SK-N-SH (cell line): ENCODE measurements at regions not wholly inside any gene's neighbourhood (a gene's known extent, or its start where the extent isn't known, plus 50 kb on each side); places are given as distances from the start of the nearest gene placed in this dataset.

Experiments
- CTCF ChIA-PET: fragments of 300-600, 350-600 bp; formaldehyde crosslinking; extraction: SDS; loops from one replicate; lab custom pipeline; 2021; lab: Yijun Ruan, JAX
- POLR2A ChIA-PET: fragments of 350-600 bp; sonication (Branson Sonifier 250); formaldehyde crosslinking; extraction: SDS; loops from one replicate; lab custom pipeline; 2020; ENCODE audit warnings: antibody characterized with exemption, inconsistent platforms; lab: Yijun Ruan, JAX
- DNase-seq: peaks from one replicate; pipeline ENCODE4 v3.0.0; 2012
- H2AFZ ChIP-seq: fragments of 200-600 bp; sonication (generic); 2 replicates; pipeline ENCODE4 v1.8.1; 2016; ENCODE audit warnings: antibody characterized with exemption, mild to moderate bottlenecking, low read depth
- H3F3A ChIP-seq: fragments of 200-600 bp; sonication (generic); replicated peaks from 2 replicates; pipeline ENCODE3; 2016; ENCODE audit warnings: antibody characterized with exemption, mild to moderate bottlenecking; ENCODE audit not compliant: insufficient read depth
- H3K27ac ChIP-seq, 2 experiments: fragments of 200-500 bp in 1 of 2; fragments of 200-600 bp in 1 of 2; sonication (Bioruptor generic) in 1 of 2; sonication (generic), shearing (Covaris generic) in 1 of 2; 2 replicates each; pipeline versions ENCODE4 v1.5.1 to v1.6.1; 2014 to 2016; ENCODE audit warnings: low read depth in 2 of 2, inconsistent platforms in 1 of 2, low read length in 1 of 2, mild to moderate bottlenecking in 1 of 2, mixed read lengths in 1 of 2
- H3K27me3 ChIP-seq: fragments of 200-600 bp; sonication (generic), shearing (Covaris generic); 2 replicates; pipeline ENCODE4 v1.6.1; 2016; ENCODE audit warnings: mixed run types; ENCODE audit not compliant: insufficient read depth
- H3K36me3 ChIP-seq, 2 experiments: fragments of 200-500 bp in 1 of 2; fragments of 200-600 bp in 1 of 2; sonication (Bioruptor generic) in 1 of 2; sonication (generic) in 1 of 2; replicated peaks in 1 of 2; 2 replicates each; pipeline versions ENCODE3 to v1.5.1; 2014 to 2016; ENCODE audit warnings: low read length in 1 of 2, mild to moderate bottlenecking in 1 of 2; ENCODE audit not compliant: insufficient read depth in 2 of 2, control insufficient read depth in 1 of 2
- H3K4me1 ChIP-seq, 2 experiments: fragments of 200-500 bp in 1 of 2; fragments of 200-600 bp in 1 of 2; sonication (Bioruptor generic) in 1 of 2; sonication (generic), shearing (Covaris generic) in 1 of 2; 2 replicates each; pipeline versions ENCODE4 v1.5.1 to v1.6.1; 2014 to 2016; ENCODE audit warnings: low read depth in 1 of 2, low read length in 1 of 2, mixed run types in 1 of 2; ENCODE audit not compliant: insufficient read depth in 2 of 2, control insufficient read depth in 1 of 2
- H3K4me2 ChIP-seq: fragments of 200-600 bp; sonication (generic), shearing (Covaris generic); 2 replicates; pipeline ENCODE4 v1.6.1; 2017; ENCODE audit warnings: mixed run types
- H3K4me3 ChIP-seq, 2 experiments: fragments of 200-500 bp in 1 of 2; fragments of 200-600 bp in 1 of 2; sonication (Bioruptor generic) in 1 of 2; sonication (generic), shearing (Covaris generic) in 1 of 2; 2 replicates each; pipeline versions ENCODE4 v1.5.1 to v1.8.1; 2014 to 2016; ENCODE audit warnings: low read depth in 2 of 2, inconsistent platforms in 1 of 2, low read length in 1 of 2, mild to moderate bottlenecking in 1 of 2, mixed read lengths in 1 of 2, moderate library complexity in 1 of 2
- H3K79me2 ChIP-seq: fragments of 200-600 bp; sonication (generic); 2 replicates; pipeline ENCODE4 v1.8.1; 2017; ENCODE audit warnings: mild to moderate bottlenecking; ENCODE audit not compliant: insufficient read depth
- H3K9ac ChIP-seq: fragments of 200-600 bp; sonication (generic); 2 replicates; pipeline ENCODE4 v1.6.1; 2017; ENCODE audit warnings: mixed run types
- H3K9me2 ChIP-seq: fragments of 200-600 bp; sonication (generic); 2 replicates; pipeline ENCODE4 v1.6.1; 2017; ENCODE audit warnings: mixed run types
- H3K9me3 ChIP-seq: fragments of 200-600 bp; sonication (generic); 2 replicates; pipeline ENCODE4 v1.6.1; 2017; ENCODE audit warnings: mixed run types, mild to moderate bottlenecking, moderate library complexity
- H4K20me1 ChIP-seq: fragments of 200-600 bp; sonication (generic); 2 replicates; pipeline ENCODE4 v1.6.1; 2017; ENCODE audit warnings: mild to moderate bottlenecking, mixed run types; ENCODE audit not compliant: insufficient read depth
- CHD2 ChIP-seq: fragments of 150-350 bp; IDR thresholded peaks from 2 replicates; pipeline ENCODE4 v1.6.1; 2018; ENCODE audit warnings: low read length; ENCODE audit not compliant: partially characterized antibody
- ELF1 ChIP-seq: IDR thresholded peaks from 2 replicates; pipeline ENCODE4 v1.4.0; 2012
- EZH2phosphoT487 ChIP-seq: fragments of 200-600 bp; sonication (generic); IDR thresholded peaks from 2 replicates; pipeline ENCODE4 v1.6.1; 2017; ENCODE audit warnings: low read depth, mixed run types, mild to moderate bottlenecking, antibody characterized with exemption, moderate library complexity, borderline replicate concordance
- FOXM1 ChIP-seq: IDR thresholded peaks from 2 replicates; pipeline ENCODE4 v1.4.0; 2012; ENCODE audit warnings: low read depth, mild to moderate bottlenecking
- GABPA ChIP-seq: IDR thresholded peaks from 2 replicates; pipeline ENCODE4 v1.4.0; 2012; ENCODE audit warnings: low read depth, mild to moderate bottlenecking
- GATA2 ChIP-seq: sonication (generic); formaldehyde crosslinking; IDR thresholded peaks from 2 replicates; pipeline ENCODE4 v1.5.0; 2020; ENCODE audit warnings: mild to moderate bottlenecking, missing genetic modification reagents
- MEF2A ChIP-seq: IDR thresholded peaks from 2 replicates; pipeline ENCODE4 v1.4.0; 2012; ENCODE audit warnings: low read depth, borderline replicate concordance
- MXI1 ChIP-seq: IDR thresholded peaks from 2 replicates; pipeline ENCODE4 v1.6.1; 2012; ENCODE audit warnings: mild to moderate bottlenecking, low read depth, low read length, improper control_type of control experiment
- RAD21 ChIP-seq: IDR thresholded peaks from 2 replicates; pipeline ENCODE4 v1.6.1; 2012; ENCODE audit warnings: mild to moderate bottlenecking, low read length
- REST ChIP-seq: IDR thresholded peaks from 2 replicates; pipeline ENCODE4 v1.6.1; 2012; ENCODE audit warnings: mild to moderate bottlenecking, low read depth, low read length, moderate library complexity
- RFX5 ChIP-seq: IDR thresholded peaks from 2 replicates; pipeline ENCODE4 v1.6.1; 2012; ENCODE audit warnings: mild to moderate bottlenecking, improper control_type of control experiment, low read length
- SMC3 ChIP-seq: IDR thresholded peaks from 2 replicates; pipeline ENCODE4 v1.6.1; 2012; ENCODE audit warnings: low read depth, low read length, improper control_type of control experiment
- TEAD4 ChIP-seq: IDR thresholded peaks from 2 replicates; pipeline ENCODE4 v1.4.0; 2012; ENCODE audit warnings: mild to moderate bottlenecking, borderline replicate concordance; ENCODE audit not compliant: insufficient read depth
- USF2 ChIP-seq: fragments of 150-350 bp; IDR thresholded peaks from 2 replicates; pipeline ENCODE4 v1.6.1; 2017; ENCODE audit warnings: antibody characterized with exemption, low read length, low read depth, borderline replicate concordance
- ZBTB33 ChIP-seq: IDR thresholded peaks from 2 replicates; pipeline ENCODE4 v1.4.0; 2012; ENCODE audit warnings: low read depth, borderline replicate concordance
- WGBS: methylation state at CpG from one replicate; pipeline ENCODE4 v1.1.6; 2017; ENCODE audit warnings: low lambda C conversion rate; 5-methylcytosine and 5-hydroxymethylcytosine counted together

- Histone ChIP-seq H3F3A (no peaks in the 10 kb centered on the region), H3K27me3 (no peaks in the 10 kb centered on the region), H3K9me2 (no peaks in the 10 kb centered on the region), H3K4me3 (no peak overlapping the region), H3K36me3 (no peaks in the 10 kb centered on the region), H2AFZ (no peak overlapping the region), H4K20me1 (no peaks in the 10 kb centered on the region), H3K4me1 (no peaks in the 10 kb centered on the region), H3K4me2 (no peak overlapping the region), H3K9ac (no peak overlapping the region), H3K79me2 (no peaks in the 10 kb centered on the region), H3K27ac (no peak overlapping the region), H3K9me3 (no peaks in the 10 kb centered on the region)
- ChIA-PET CTCF (no interaction called here), POLR2A (no interaction called here)
- 4% methylated on average over 4 of the region's 4 CpGs for whole genome bisulfite sequencing
- DNase-seq: no peak
- TF ChIP-seq ZBTB33 (no peak), RAD21 (no peak), GATA2 (CRISPR knock-in tag) (no peak), EZH2phosphoT487 (no peak), USF2 (no peak), MEF2A (no peak), TEAD4 (no peak), FOXM1 (no peak), RFX5 (no peak), CHD2 (no peak), SMC3 (no peak), MXI1 (no peak), REST (no peak), GABPA (no peak), ELF1 (no peak)
Measured at GRCh38 chr7:115153769-115154477, 232.0 kb downstream of the MDFIC start.
